DMS53 (cell line): ENCODE measurements at regions not wholly inside any gene's neighbourhood (a gene's known extent, or its start where the extent isn't known, plus 50 kb on each side); places are given as distances from the start of the nearest gene placed in this dataset.
A peak's percentile ranks its signal among the peaks of the same experiment; 100 is the strongest.

Experiments used
- DNase-seq: peaks from one replicate; lab custom pipeline; 2025; lab: John Stamatoyannopoulos, UW

- DNase-seq = no peak
These were observed 62.9 kb upstream of the AMZ2 start for GRCh38 chr17:68184816-68185436.

- DNase-seq = no peak
These were observed 62.0 kb upstream of the AMZ2 start for GRCh38 chr17:68185820-68186219.

- DNase-seq = no peak
These were observed 57.3 kb upstream of the AMZ2 start for GRCh38 chr17:68190495-68190894.

- DNase-seq = peak; percentile 54
These were observed 52.0 kb upstream of the AMZ2 start for GRCh38 chr17:68195667-68196393.

- DNase-seq = peak; percentile 50
These were observed 51.3 kb upstream of the AMZ2 start for GRCh38 chr17:68196394-68197090.

- peak; percentile 80 for DNase-seq
These were observed 50.5 kb upstream of the AMZ2 start for GRCh38 chr17:68197091-68197996.

- peak; percentile 90 for DNase-seq
These were observed 49.6 kb upstream of the AMZ2 start for GRCh38 chr17:68197997-68198930.
